GM15510 (cell line): ENCODE measurements at regions not wholly inside any gene's neighbourhood (a gene's known extent, or its start where the extent isn't known, plus 50 kb on each side); places are given as distances from the start of the nearest gene placed in this dataset.

Source experiments
- POLR2A ChIP-seq: IDR thresholded peaks from 3 replicates; pipeline ENCODE4 v1.6.1; 2011; ENCODE audit warnings: borderline replicate concordance; ENCODE audit not compliant: insufficient read length; ENCODE audit errors: extremely low read depth

DNA sequence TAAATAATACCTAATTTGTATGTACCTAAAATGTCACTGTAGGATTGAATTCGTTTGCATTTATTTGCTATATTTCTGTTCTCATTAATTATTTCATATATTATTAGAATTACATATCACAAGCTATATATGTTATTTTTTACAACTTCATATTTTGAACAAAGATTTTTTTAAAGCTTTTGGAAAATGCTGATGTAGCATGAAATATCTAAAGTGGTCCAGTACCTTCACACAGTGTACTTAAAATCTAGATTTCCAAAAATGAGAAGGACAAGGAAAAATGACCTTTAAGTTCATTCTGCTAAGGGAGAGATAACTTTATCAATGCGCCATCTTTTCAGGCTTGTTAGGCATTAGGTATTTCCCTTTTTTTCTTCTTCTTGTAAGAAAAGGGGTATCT lies 71.8 kb downstream of the LARP7 start:
- no peak for TF ChIP-seq POLR2A

DNA sequence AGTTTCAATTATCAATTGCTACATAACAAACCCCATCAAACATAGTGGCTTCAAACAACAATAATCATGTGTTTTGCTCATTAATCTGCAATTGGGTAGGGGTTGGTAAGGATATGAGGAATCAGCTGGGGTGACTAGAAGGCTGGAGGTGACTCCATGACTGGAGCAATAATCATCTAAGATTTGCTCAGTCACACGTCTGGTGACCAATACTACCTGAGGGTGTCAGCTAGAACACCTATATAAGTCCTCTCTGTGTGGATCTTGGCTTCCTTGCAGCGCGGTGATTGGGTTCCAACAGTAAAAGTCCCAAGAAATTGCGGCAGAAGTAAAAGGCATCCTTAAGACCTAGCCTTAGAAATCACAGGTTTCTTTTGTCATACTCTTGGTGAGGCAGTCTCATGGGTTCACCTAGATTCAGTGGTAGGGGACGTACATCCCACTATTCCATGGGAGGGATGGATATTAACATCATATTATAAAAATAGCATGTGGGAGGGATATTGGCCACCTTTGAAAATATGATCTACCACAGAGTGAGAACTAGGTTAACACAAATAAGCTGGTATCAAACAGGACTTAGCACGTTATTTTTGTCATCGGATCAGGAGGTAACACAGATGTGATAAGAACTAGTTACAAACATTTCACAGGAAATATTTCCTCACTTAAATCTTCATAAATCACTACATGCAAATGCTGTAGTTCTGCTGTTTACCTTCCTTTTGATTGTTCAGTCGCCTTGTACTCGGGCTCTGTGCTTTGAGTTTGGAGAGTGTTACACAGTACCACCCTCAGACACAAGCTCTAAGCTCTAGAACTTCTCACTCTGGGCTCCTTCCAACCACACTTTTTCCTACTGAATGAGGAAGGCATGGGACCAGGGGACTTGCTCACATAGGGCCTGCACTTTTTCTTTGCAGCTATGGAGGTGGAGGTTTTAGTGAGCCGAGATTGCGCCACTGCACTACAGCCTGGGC lies 78.3 kb downstream of the LARP7 start:
- TF ChIP-seq POLR2A: no peak

- TF ChIP-seq POLR2A: no peak
These were observed 80.9 kb downstream of the LARP7 start for GRCh38 chr4:112717856-112718255.

- TF ChIP-seq POLR2A: no peak
These were observed 84.7 kb downstream of the LARP7 start for GRCh38 chr4:112721627-112722026.

DNA sequence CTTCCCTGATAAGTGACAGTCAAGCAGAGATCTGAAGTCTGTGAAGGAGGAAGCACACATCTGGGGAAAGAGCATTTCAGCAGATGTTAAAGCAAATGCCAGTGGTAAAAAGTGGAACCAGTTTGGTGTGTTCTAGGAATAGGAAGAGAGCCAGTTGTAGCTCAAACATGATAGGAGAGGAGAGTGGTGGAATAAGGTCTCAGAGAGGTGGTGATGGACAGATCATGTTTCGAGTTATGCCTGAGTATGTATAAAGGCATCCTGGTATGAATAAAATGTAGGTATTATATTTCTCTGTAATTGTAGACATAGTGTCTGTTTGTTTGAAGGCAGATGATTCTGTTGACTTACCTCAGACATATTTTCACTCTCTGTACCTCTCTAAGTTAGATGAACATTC lies 89.1 kb downstream of the LARP7 start:
- TF ChIP-seq POLR2A: no peak

DNA sequence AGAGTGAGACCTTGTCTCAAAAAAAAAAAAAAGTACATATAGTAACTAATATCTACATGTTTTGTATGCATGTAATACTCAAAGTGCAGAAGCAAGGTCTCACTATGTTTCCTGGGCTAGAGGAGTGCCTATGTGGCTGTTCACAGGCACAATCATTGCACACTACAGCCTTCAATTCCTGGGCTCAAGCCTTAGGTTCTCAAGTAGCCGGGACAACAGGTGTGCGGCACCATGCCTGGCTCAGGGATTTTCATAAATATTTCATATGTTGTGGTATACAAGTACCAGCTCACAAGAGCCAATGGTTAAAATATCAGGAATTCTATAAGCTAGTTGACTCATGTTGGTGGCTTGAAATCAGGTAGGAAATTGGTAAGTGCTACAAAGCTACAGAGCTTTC lies 94.8 kb downstream of the LARP7 start:
- TF ChIP-seq POLR2A: no peak

DNA sequence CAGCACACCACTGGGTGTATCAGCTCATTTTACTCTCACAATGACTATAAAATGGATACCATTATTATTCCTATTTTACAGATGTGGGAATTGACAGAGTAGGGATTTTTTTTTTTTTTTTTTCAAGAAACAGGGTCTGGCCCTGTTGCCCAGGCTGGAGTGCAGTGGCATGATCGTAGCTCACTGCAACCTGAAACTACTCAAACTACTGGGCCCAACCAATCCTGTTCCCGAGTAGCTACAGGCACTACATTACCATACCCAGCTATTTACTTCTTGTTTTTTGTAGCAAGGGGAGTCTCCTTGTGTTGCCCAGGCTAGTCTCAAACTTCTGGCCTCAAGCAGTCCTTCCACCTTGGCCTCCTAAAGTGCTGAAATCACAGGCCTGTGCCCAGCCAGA lies 95.2 kb downstream of the LARP7 start:
- TF ChIP-seq POLR2A: no peak

- no peak for TF ChIP-seq POLR2A
These were observed 98.6 kb downstream of the LARP7 start for GRCh38 chr4:112735474-112735951.

DNA sequence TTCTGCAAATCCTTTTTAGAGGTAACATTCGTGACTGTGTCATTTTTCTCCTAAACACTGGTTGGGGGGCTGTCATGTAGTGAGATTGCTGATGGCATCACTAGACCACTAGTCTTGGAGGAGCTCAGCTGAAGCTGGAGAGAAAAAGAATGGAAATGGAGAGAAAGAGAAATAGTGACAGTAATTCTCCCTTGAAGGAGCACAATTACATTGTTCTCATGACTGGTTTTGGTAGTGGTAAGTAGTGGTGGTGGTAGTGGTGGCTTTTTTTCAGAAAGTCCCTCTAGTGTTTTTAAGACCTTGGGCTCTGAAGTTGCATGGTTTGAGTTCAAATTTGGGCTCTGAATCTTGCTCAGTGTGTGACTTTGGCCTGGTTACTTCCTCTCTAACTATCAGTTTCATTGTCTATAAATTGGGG lies 99.8 kb downstream of the LARP7 start:
- TF ChIP-seq POLR2A: no peak

- no peak for TF ChIP-seq POLR2A
These were observed 102.5 kb downstream of the LARP7 start for GRCh38 chr4:112739442-112739841.

GRCh38 chr4:112747036-112747435 lies 110.1 kb downstream of the LARP7 start:
- TF ChIP-seq POLR2A: no peak

GRCh38 chr4:112748352-112748878 lies 111.5 kb downstream of the LARP7 start:
- TF ChIP-seq POLR2A: no peak

- no peak for TF ChIP-seq POLR2A
These were observed 114.5 kb downstream of the LARP7 start for GRCh38 chr4:112751447-112751846.

DNA sequence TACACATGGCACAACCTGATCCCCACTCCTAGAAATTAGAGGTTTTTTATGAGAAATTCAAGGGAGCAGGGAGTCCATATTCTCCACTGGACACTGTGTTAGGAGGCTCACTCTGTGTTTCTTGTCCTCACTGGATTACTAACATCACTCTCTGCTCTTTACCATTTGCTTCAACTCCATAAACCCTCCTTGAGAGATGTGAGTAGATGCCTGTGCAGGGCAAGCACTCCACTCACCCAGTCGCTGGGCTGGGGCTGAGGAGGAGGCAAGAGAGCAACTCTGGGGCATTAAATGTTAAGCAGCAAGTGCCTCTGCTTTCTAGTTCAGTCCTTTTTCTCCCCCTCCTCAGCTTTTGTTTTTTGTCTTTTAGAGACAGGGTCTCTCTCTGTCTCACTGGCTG lies 115.1 kb downstream of the LARP7 start:
- no peak for TF ChIP-seq POLR2A

- TF ChIP-seq POLR2A: no peak
These were observed 115.6 kb downstream of the LARP7 start for GRCh38 chr4:112752510-112752909.

- TF ChIP-seq POLR2A: no peak
These were observed 116.4 kb downstream of the LARP7 start for GRCh38 chr4:112753333-112753732.
